Neural crest cell (in vitro differentiated cells): ENCODE measurements at regions not wholly inside any gene's neighbourhood (a gene's known extent, or its start where the extent isn't known, plus 50 kb on each side); places are given as distances from the start of the nearest gene placed in this dataset.

Experiments
- DNase-seq: peaks from one replicate; pipeline ENCODE4 v3.0.0; 2021; ENCODE audit warnings: low read depth, mixed read lengths, low spot score
- H3K27ac Mint-ChIP-seq: one replicate; pipeline ENCODE4 v1.8.0; 2021; ENCODE audit warnings: mild to moderate bottlenecking, mixed read lengths; ENCODE audit not compliant: unreplicated experiment
- H3K27me3 Mint-ChIP-seq: 2 replicates; pipeline ENCODE4 v1.8.0; 2021; ENCODE audit warnings: low read depth, mild to moderate bottlenecking, mixed read lengths
- H3K36me3 Mint-ChIP-seq: 2 replicates; pipeline ENCODE4 v1.8.0; 2021; ENCODE audit warnings: low read depth, mild to moderate bottlenecking, mixed read lengths
- H3K4me1 Mint-ChIP-seq: 2 replicates; pipeline ENCODE4 v1.8.0; 2021; ENCODE audit warnings: mixed read lengths
- H3K4me3 Mint-ChIP-seq: one replicate; pipeline ENCODE4 v1.8.0; 2021; ENCODE audit warnings: mild to moderate bottlenecking, mixed read lengths
- H3K9me3 Mint-ChIP-seq: 2 replicates; pipeline ENCODE4 v1.8.0; 2021; ENCODE audit warnings: mixed read lengths
- TF ChIP-seq, protein P1 (sequence below): fragments of 200-600 bp; sonication (generic); conservative IDR thresholded peaks from 2 replicates; pipeline ENCODE4 v1.5.0; 2021; ENCODE audit warnings: antibody characterized with exemption, mild to moderate bottlenecking

DNA sequence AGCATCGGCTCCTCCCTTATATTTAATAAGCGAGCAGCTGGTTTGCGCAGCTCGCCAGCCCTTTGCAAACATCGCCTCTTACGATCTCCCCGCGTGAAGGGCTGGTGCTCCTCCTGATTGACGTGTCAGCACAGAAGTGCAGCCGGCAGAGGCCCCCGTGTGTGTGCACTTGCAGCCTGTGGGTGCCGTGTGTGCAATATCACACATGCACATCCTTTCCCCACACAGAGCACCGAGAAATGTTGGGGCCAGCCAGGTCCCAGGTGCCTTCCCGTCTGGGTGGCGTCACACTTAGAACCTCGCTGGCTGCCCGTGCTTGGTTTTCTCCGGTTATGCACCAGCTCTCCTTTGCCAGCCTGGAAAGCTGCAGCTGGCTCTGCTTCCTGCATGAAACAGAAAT, 126.6 kb upstream of the AJAP1 start:
- Mint-ChIP-seq H3K9me3 (no peaks in the 10 kb centered on the region), H3K27ac (no peak overlapping the region), H3K4me3 (no peak overlapping the region), H3K27me3 (peaks cover 18% of the 10 kb centered on the region), H3K36me3 (no peaks in the 10 kb centered on the region), H3K4me1 (peaks cover 8% of the 10 kb centered on the region)
- DNase-seq: no peak
- TF ChIP-seq, protein P1, sequence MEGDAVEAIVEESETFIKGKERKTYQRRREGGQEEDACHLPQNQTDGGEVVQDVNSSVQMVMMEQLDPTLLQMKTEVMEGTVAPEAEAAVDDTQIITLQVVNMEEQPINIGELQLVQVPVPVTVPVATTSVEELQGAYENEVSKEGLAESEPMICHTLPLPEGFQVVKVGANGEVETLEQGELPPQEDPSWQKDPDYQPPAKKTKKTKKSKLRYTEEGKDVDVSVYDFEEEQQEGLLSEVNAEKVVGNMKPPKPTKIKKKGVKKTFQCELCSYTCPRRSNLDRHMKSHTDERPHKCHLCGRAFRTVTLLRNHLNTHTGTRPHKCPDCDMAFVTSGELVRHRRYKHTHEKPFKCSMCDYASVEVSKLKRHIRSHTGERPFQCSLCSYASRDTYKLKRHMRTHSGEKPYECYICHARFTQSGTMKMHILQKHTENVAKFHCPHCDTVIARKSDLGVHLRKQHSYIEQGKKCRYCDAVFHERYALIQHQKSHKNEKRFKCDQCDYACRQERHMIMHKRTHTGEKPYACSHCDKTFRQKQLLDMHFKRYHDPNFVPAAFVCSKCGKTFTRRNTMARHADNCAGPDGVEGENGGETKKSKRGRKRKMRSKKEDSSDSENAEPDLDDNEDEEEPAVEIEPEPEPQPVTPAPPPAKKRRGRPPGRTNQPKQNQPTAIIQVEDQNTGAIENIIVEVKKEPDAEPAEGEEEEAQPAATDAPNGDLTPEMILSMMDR: no peak

DNA sequence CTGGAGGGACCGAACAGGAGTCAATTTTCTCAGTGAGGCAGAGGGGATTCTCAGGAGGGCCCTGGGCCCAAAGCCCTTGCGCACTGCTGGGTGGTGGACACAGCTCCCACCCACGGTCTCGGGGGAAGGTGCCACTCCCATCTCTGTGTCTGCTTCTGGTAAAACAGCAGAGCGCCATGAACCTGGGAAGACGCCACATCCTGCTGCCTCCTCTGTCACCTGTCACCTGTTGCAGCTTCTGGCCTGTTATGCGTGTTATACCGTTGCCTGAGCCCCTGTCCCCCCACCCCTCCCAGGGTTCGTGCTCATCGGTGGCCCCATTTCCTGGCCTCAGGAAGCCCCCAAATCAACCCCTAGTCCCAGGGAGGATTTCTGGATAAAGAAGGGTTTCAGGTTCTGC, 125.8 kb upstream of the AJAP1 start:
- TF ChIP-seq, protein P1: no peak
- no peak for DNase-seq
- Mint-ChIP-seq H3K27ac (no peak overlapping the region), H3K36me3 (no peaks in the 10 kb centered on the region), H3K4me1 (peaks cover 8% of the 10 kb centered on the region), H3K9me3 (no peaks in the 10 kb centered on the region), H3K4me3 (no peak overlapping the region), H3K27me3 (peaks cover 15% of the 10 kb centered on the region)

DNA sequence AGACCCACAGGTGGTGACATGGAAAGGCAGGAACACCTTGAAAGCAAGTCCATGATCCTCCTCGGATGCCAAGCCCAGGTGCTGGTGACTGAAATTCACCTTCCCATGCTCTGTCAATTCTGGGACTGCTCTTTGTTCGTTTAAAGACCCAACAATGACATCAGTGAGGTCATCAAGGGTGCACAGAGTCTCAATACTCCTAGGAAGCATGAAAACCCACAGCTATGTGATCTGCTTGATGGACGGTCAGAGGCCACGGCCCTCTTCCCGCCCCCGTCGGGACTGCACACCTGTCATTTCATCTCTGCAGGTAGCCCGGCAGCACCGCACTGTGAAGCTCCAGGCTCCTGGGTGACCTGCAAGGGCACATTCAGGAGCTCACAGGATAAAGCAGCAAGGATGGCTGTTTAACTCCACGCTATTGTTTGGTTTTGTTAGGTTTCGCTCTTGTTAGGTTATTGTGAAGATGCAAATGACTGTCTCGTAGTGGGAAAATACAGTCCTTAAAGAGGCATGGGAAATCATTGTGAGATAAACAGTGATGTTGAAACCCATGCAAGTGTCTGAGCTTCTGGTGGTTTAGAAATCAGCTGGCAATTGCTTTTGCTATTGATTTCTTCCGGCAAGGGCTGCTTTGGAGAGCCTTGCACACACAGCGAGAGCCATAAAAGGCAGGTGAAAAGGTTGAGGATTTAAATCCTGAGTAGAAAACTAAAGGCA, 124.8 kb upstream of the AJAP1 start:
- TF ChIP-seq, protein P1: no peak
- H3K4me3 Mint-ChIP-seq: no peak overlapping the region
- H3K27ac Mint-ChIP-seq: no peak overlapping the region
- peaks cover 8% of the 10 kb centered on the region for H3K4me1 Mint-ChIP-seq
- H3K36me3 Mint-ChIP-seq: no peaks in the 10 kb centered on the region
- no peak for DNase-seq
- H3K9me3 Mint-ChIP-seq: no peaks in the 10 kb centered on the region
- peaks cover 17% of the 10 kb centered on the region for H3K27me3 Mint-ChIP-seq

DNA sequence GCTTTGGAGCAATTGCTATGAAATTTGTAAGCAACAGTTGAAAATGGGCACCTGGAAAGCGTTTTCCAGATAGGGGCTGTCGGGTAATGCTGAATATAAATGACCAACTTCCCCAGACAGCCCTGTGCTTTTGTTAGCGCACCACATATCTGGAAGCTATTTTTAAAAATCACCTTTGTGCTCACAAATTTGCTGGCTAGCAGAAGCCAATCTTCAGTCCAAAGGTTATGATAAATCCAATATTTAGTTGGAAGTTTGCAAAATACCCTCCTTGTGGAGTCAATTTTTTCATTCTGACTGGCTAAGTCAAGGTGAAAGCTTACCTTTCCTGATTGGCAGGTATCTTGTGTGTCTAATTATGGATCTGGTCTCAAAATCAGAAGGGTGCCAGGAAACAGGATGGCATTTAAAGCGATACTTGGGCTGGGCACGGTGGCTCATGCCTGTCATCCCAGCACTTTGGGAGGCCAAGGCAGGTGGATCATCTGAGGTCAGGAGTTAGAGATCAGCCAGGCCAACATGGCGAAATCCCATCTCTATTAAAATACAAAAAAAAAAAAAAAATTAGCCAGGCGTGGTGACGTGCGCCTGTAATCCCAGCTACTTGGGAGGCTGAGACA, 124.1 kb upstream of the AJAP1 start:
- H3K9me3 Mint-ChIP-seq: no peaks in the 10 kb centered on the region
- DNase-seq: no peak
- H3K27ac Mint-ChIP-seq: no peak overlapping the region
- H3K4me3 Mint-ChIP-seq: no peak overlapping the region
- peaks cover 17% of the 10 kb centered on the region for H3K27me3 Mint-ChIP-seq
- peaks cover 8% of the 10 kb centered on the region for H3K4me1 Mint-ChIP-seq
- TF ChIP-seq, protein P1: no peak
- no peaks in the 10 kb centered on the region for H3K36me3 Mint-ChIP-seq

DNA sequence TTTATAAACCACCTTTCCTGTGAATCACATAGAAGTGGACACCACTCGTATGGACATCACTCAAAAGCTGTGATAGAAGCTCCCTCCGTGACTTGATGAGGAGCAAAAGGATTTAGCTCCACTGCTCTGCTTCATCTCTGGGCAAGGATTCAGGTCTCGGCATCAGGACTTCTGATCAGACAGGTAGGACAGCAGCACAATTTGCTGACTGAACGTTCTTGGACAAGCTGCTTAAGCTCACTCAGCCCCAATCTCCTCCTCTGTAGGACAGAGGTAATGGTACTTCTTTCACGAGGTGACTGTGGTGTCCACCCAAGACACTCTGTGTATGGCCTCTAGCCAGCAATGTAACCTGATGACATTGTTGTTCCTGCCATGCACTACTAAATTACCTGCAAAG, 122.6 kb upstream of the AJAP1 start:
- Mint-ChIP-seq H3K9me3 (no peaks in the 10 kb centered on the region), H3K36me3 (no peaks in the 10 kb centered on the region), H3K4me1 (peaks cover 8% of the 10 kb centered on the region), H3K4me3 (no peak overlapping the region), H3K27me3 (peaks cover 17% of the 10 kb centered on the region), H3K27ac (no peak overlapping the region)
- TF ChIP-seq, protein P1: no peak
- no peak for DNase-seq
